ENCODE measurements at regions not wholly inside any gene's neighbourhood (a gene's known extent, or its start where the extent isn't known, plus 50 kb on each side); places are given as distances from the start of the nearest gene placed in this dataset.

DNA sequence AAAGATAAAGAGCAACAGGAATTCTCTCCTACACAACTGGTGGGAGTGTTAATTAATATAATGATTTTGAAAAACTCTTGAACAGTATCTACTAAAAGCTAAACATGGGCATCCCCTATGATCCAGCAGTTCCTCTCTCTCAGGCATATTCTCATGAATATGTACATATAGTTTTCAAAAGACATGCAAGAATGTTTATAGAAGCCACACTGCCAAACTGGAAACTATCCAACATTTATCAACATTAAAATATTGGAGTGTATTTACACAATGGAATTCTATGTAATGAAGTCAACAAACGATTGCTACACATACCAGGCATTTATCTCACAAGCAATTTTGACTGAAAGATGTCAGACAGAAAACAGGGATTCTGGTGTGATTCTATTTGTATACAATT lies 404.5 kb upstream of the ANKRD30A start:
- DNase-seq = no peak
- POLR2A ChIA-PET = no interaction called here

DNA sequence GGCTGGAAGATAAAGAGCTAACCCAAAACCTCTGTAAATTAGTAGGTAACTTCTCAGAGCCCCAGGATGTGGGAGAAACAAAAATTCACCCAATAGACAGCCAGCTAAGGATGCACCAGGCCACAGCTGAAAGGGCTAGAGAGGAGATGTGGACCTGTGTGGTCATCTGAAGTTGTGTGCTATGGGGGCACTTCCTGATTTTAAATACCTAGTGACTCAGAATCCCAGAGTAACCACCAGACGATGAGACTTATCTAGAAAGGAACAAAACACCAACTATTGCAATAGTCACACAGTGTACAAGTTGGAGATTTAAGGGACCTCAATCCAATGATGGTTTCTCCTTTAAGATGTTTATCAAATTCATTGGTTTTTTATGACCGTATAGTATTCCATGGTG lies 408.3 kb upstream of the ANKRD30A start:
- ChIA-PET POLR2A (no interaction called here), CTCF (no interaction called here)
- ATAC-seq (no peak), DNase-seq (no peak)
- Mint-ChIP-seq H3K4me1 (ENCODE audit: low read depth) (no peaks in the 10 kb centered on the region), H3K36me3 (ENCODE audit: low read depth) (no peaks in the 10 kb centered on the region), H3K27ac (no peak overlapping the region), H3K27me3 (no peaks in the 10 kb centered on the region), H3K4me3 (no peak overlapping the region), H3K9me3 (no peaks in the 10 kb centered on the region)
- intact Hi-C loops (cut with micrococcal nuclease) = no loop called here
- TF ChIP-seq CTCF (IDR thresholded peaks at IDR 0.05) = no peak

More for the DNA sequence above, 404.5 kb upstream of the ANKRD30A start:
- no peak for ATAC-seq
- no peak overlapping the region for H3K27ac Mint-ChIP-seq
- H3K27me3 Mint-ChIP-seq = no peaks in the 10 kb centered on the region
- intact Hi-C loops (cut with micrococcal nuclease) = no loop called here
- no peaks in the 10 kb centered on the region for H3K36me3 Mint-ChIP-seq (ENCODE audit: low read depth)
- no peaks in the 10 kb centered on the region for H3K4me1 Mint-ChIP-seq (ENCODE audit: low read depth)
- H3K9me3 Mint-ChIP-seq = no peaks in the 10 kb centered on the region
- TF ChIP-seq CTCF (IDR thresholded peaks at IDR 0.05) = no peak
- CTCF ChIA-PET = no interaction called here
- H3K4me3 Mint-ChIP-seq = no peak overlapping the region

DNA sequence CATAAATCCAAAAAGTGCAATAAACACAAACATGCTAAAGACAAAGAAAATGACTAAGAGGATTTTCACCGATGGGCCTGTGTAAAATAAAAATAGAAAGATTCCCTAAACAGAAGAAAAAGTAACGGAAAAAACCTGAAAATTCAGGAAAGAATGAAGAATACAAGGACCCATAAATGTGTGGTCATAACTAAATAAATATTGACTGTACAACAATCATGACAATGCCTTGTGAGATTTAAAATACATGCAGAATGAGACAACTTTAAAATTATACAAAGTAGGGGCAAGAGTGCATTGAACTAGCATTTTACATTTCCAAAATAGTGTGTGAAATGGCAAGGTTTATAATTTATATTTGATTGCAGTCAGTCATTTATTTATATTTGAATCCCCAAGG lies 409.1 kb upstream of the ANKRD30A start:
- DNase-seq = no peak
- CTCF ChIA-PET = no interaction called here

DNA sequence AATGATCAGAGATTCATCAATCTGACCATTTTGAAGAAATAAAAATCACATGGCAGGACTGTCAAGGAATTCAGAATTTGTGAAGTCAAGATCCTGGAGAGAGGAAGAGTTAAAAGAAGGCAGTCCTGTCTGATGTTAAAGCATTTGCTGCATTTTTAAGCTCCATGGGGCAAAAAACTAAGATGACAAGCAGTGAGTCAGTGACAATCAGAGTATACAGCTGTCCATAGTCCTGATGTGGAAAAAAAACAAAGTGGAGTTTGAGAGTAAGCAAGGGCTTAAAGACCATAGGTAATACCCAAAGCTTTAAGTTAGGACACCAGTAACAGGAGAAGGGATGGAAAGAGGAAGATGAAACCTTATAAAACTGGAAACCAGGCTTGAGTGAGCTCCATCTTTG lies 412.7 kb upstream of the ANKRD30A start:
- POLR2A ChIA-PET = no interaction called here
- intact Hi-C loops (cut with micrococcal nuclease) = no loop called here

More for the DNA sequence above, 409.1 kb upstream of the ANKRD30A start:
- Mint-ChIP-seq H3K36me3 (ENCODE audit: low read depth) (no peaks in the 10 kb centered on the region), H3K4me3 (no peak overlapping the region), H3K4me1 (ENCODE audit: low read depth) (no peaks in the 10 kb centered on the region), H3K9me3 (no peaks in the 10 kb centered on the region), H3K27me3 (no peaks in the 10 kb centered on the region), H3K27ac (no peak overlapping the region)
- no peak for TF ChIP-seq CTCF (IDR thresholded peaks at IDR 0.05)
- intact Hi-C loops (cut with micrococcal nuclease) = no loop called here
- POLR2A ChIA-PET = no interaction called here
- no peak for ATAC-seq

GRCh38 chr10:36711361-36711760 lies 414.0 kb upstream of the ANKRD30A start:
- H3K4me3 Mint-ChIP-seq = no peak overlapping the region

More for the DNA sequence above, 412.7 kb upstream of the ANKRD30A start:
- no peaks in the 10 kb centered on the region for H3K4me1 Mint-ChIP-seq (ENCODE audit: low read depth)
- no peaks in the 10 kb centered on the region for H3K36me3 Mint-ChIP-seq (ENCODE audit: low read depth)
- H3K27me3 Mint-ChIP-seq = no peaks in the 10 kb centered on the region
- DNase-seq (no peak), ATAC-seq (no peak)
- no peaks in the 10 kb centered on the region for H3K9me3 Mint-ChIP-seq
- TF ChIP-seq CTCF (IDR thresholded peaks at IDR 0.05) = no peak
- H3K27ac Mint-ChIP-seq = no peak overlapping the region
- H3K4me3 Mint-ChIP-seq = no peak overlapping the region
- CTCF ChIA-PET = no interaction called here

More at GRCh38 chr10:36711361-36711760, 414.0 kb upstream of the ANKRD30A start:
- H3K9me3 Mint-ChIP-seq = no peaks in the 10 kb centered on the region
- ATAC-seq (no peak), DNase-seq (no peak)
- POLR2A ChIA-PET = no interaction called here
- no peaks in the 10 kb centered on the region for H3K36me3 Mint-ChIP-seq (ENCODE audit: low read depth)
- H3K27ac Mint-ChIP-seq = no peak overlapping the region
- H3K4me1 Mint-ChIP-seq (ENCODE audit: low read depth) = no peaks in the 10 kb centered on the region
- TF ChIP-seq CTCF (IDR thresholded peaks at IDR 0.05) = no peak
- CTCF ChIA-PET = no interaction called here
- H3K27me3 Mint-ChIP-seq = no peaks in the 10 kb centered on the region
- intact Hi-C loops (cut with micrococcal nuclease) = no loop called here
